Psoas muscle (tissue), 7 donors: ENCODE measurements at regions not wholly inside any gene's neighbourhood (a gene's known extent, or its start where the extent isn't known, plus 50 kb on each side); places are given as distances from the start of the nearest gene placed in this dataset.

Experiments
- ATAC-seq, 4 donors: fragments of 200-7000 bp; cut with Tn5 transposase; one replicate each; pipeline ENCODE4 v1.9.1; 2020; ENCODE audit warnings: moderate library complexity in 3 of 4, mild to moderate bottlenecking in 2 of 4
- DNase-seq, 2 donors: peaks; one replicate each; pipeline ENCODE4 v3.0.0-alpha.2; 2020
- H3K27ac ChIP-seq: fragments of 200-600 bp; one replicate; pipeline ENCODE4 v1.8.0; 2022
- H3K27me3 ChIP-seq, 3 donors: fragments of 200-600 bp in 1 of 3; one replicate each; pipeline versions ENCODE4 v1.6.1 to v1.8.0; 2013 to 2022; ENCODE audit warnings: low read length in 2 of 3, mild to moderate bottlenecking in 2 of 3, moderate library complexity in 1 of 3; ENCODE audit not compliant: insufficient read depth in 3 of 3
- H3K36me3 ChIP-seq, 2 donors: fragments of 200-600 bp in 1 of 2; one replicate each; pipeline versions ENCODE4 v1.6.1 to v1.8.0; 2013 to 2022; ENCODE audit warnings: low read depth in 1 of 2, mild to moderate bottlenecking in 1 of 2, moderate library complexity in 1 of 2; ENCODE audit not compliant: insufficient read depth in 1 of 2
- H3K4me1 ChIP-seq: fragments of 200-600 bp; one replicate; pipeline ENCODE4 v1.8.0; 2022
- H3K4me3 ChIP-seq: fragments of 200-600 bp; one replicate; pipeline ENCODE4 v1.8.0; 2022; ENCODE audit warnings: mild to moderate bottlenecking
- H3K9me3 ChIP-seq: fragments of 200-600 bp; one replicate; pipeline ENCODE4 v1.8.0; 2022
- WGBS, 3 donors: extraction: QIAGEN DNeasy Blood & Tissue Kit; methylation state at CpG; one replicate each; pipeline versions ENCODE4 v1.1.6 to v1.1.7; 2013; 5-methylcytosine and 5-hydroxymethylcytosine counted together
- intact Hi-C, 2 donors: fragments of 100-400 bp; cut with DNase I; formaldehyde crosslinking; loops; one replicate each; pipeline versions ENCODE4 v1.11.0 to v1.14.2; 2022
- TF ChIP-seq, protein P1 (sequence below): fragments of 200-600 bp; IDR thresholded peaks from one replicate; pipeline ENCODE4 v1.8.0; 2022; ENCODE audit warnings: antibody characterized with exemption
- donor health status: healthy with polysubstance abuse.
- donor health status: DM: no; HTN: no; CAD: no; lungs with moderate emphysema.
- donor health status: Bipolar disorder and iron deficiency.
- donor health status: healthy.
- donor health status: DM: yes; HTN: yes; CAD: no.
- donor health status: DM: no; HTN: no; CAD: no.
- donor health status: DM: yes; HTN: yes; CAD: no.

DNA sequence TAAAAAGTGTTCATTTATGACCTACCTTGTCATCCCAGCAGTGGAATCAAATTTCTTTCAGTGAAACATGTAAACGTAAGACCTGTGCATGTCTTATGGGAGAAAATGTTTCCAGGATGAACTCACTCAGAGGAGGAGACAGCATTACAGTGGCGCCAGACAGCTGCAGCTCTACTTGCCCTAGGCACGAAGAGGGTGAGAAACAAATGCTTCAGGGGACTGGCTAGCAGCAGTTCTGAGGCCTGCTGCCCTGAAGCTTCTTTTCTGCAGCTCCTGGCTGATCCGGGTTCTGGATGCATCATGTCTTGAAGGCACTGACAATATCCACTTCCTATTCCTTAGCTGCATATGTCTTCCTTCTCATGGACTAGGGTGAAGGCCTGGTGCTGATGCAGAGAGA lies 120.2 kb downstream of the QRSL1 start:
- Histone ChIP-seq H3K27ac (no peak overlapping the region), H3K36me3 (no peaks in the 10 kb centered on the region), H3K4me1 (peaks cover 6% of the 10 kb centered on the region), H3K27me3 (peaks cover 0 to 3% (median 0%) of the 10 kb centered on the region in 3 donors), H3K4me3 (no peak overlapping the region), H3K9me3 (no peaks in the 10 kb centered on the region)
- whole genome bisulfite sequencing, 3 donors = 31 to 53% (median 38%) methylated on average over 4 of the region's 4 CpGs
- ATAC-seq = peak in 2 of 4 donors; percentile 42 to 48
- TF ChIP-seq, protein P1, sequence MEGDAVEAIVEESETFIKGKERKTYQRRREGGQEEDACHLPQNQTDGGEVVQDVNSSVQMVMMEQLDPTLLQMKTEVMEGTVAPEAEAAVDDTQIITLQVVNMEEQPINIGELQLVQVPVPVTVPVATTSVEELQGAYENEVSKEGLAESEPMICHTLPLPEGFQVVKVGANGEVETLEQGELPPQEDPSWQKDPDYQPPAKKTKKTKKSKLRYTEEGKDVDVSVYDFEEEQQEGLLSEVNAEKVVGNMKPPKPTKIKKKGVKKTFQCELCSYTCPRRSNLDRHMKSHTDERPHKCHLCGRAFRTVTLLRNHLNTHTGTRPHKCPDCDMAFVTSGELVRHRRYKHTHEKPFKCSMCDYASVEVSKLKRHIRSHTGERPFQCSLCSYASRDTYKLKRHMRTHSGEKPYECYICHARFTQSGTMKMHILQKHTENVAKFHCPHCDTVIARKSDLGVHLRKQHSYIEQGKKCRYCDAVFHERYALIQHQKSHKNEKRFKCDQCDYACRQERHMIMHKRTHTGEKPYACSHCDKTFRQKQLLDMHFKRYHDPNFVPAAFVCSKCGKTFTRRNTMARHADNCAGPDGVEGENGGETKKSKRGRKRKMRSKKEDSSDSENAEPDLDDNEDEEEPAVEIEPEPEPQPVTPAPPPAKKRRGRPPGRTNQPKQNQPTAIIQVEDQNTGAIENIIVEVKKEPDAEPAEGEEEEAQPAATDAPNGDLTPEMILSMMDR = no peak
- intact Hi-C loops = no loop called here
- DNase-seq = no peak

DNA sequence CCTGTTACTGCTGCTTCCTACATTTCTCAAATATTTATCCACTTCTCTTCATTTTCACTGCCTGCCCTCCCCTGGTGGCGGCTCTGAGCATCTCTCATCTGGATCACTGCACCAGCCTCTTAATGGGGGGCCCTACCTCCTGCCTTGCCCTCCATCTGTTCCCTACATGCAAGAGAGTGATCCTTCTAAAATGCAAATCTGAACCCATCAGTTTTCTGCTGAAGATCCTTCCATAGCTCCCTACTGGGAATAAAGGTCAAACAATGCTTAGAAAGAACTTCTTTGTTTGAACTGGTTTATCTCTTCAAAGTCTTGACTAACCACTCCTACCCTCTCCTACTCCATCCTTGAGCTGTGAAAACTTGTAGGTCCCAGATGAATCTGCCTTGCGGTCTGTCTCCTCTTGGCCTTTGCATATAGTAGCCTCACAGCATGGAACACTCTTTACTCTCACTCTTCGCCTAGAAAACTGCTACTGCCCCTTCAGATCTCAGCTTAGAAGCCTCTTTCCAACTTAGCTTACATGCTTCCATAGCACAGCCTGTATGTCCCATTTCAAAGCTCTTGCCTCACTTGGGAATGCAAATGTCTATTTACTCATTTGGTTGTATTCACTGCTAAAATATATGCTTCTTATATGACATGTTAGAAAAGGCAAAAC lies 119.3 kb downstream of the QRSL1 start:
- H3K27ac ChIP-seq = no peak overlapping the region
- intact Hi-C loops = no loop called here
- TF ChIP-seq, protein P1 = no peak
- DNase-seq = no peak
- no peak overlapping the region for H3K4me3 ChIP-seq
- H3K36me3 ChIP-seq = no peaks in the 10 kb centered on the region
- peaks cover 6% of the 10 kb centered on the region for H3K4me1 ChIP-seq
- no peak for ATAC-seq
- 82 to 93% (median 91%) methylated on average over 3 of the region's 3 CpGs for WGBS, 3 donors
- H3K9me3 ChIP-seq = no peaks in the 10 kb centered on the region
- peaks cover 0 to 3% (median 0%) of the 10 kb centered on the region in 3 donors for H3K27me3 ChIP-seq

DNA sequence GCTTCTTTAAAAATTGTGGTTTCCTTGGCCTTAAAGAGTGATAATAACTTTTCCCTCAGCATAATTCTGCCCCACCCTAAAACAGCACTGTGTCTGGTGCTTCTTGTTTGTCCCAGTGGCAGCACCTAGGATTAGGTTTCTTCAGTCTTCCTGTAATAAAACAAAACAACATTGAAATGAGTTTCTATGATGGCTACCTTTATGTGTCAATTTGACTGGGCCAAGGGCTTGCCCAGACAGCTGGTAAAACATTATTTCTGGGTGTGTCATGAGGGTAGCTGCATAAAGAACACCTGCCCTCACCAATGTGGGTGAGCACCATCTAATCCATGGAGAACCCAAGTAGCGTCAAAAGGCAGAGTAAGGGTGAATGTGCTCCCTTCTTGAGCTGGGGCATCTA lies 117.8 kb downstream of the QRSL1 start:
- no peak overlapping the region for H3K4me3 ChIP-seq
- peak in 1 of 4 donors; percentile 29 for ATAC-seq
- no peaks in the 10 kb centered on the region for H3K9me3 ChIP-seq
- H3K27ac ChIP-seq = no peak overlapping the region
- intact Hi-C loops = no loop called here
- H3K4me1 ChIP-seq = peaks cover 6% of the 10 kb centered on the region
- TF ChIP-seq, protein P1 = no peak
- DNase-seq = no peak
- H3K27me3 ChIP-seq = peaks cover 0 to 3% (median 0%) of the 10 kb centered on the region in 3 donors
- no peaks in the 10 kb centered on the region for H3K36me3 ChIP-seq
- WGBS, 3 donors = 90 to 100% (median 95%) methylated on average over 1 of the region's 1 CpG

DNA sequence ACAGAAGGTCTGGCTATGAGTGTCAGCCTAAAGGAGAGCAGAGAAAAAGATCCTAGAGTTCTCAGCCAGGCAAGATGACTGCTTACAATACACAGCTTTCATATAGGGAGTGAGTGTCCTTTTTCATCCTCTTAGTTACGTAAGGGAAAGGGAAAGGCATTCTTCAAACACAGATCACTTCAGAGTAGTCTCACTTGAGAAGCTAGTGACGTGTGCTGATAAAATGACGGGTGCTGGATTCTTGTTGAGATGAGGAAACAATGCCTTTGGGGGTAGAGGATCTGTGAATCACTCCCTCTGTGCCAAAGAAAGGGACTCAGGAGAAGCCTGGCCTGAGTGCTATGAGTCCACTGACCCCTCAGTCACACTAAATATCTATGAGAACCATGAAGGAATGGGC lies 117.3 kb downstream of the QRSL1 start:
- DNase-seq (no peak), ATAC-seq (peak in 3 of 4 donors; percentile 37 to 70 (median 70))
- H3K4me1 ChIP-seq = peaks cover 6% of the 10 kb centered on the region
- H3K27ac ChIP-seq = no peak overlapping the region
- 64 to 88% (median 78%) methylated on average over 3 of the region's 3 CpGs for WGBS, 3 donors
- H3K9me3 ChIP-seq = no peaks in the 10 kb centered on the region
- H3K36me3 ChIP-seq = no peaks in the 10 kb centered on the region
- H3K4me3 ChIP-seq = no peak overlapping the region
- peaks cover 0 to 3% (median 0%) of the 10 kb centered on the region in 3 donors for H3K27me3 ChIP-seq
- intact Hi-C loops = no loop called here
- TF ChIP-seq, protein P1 = no peak
